GM12878 (cell line): ENCODE measurements at regions not wholly inside any gene's neighbourhood (a gene's known extent, or its start where the extent isn't known, plus 50 kb on each side); places are given as distances from the start of the nearest gene placed in this dataset.
A peak's percentile ranks its signal among the peaks of the same experiment; 100 is the strongest.

ENCODE experiments used
- CEBPB ChIP-seq, 2 experiments: fragments of 150-350 bp in 1 of 2; IDR thresholded peaks; 2 replicates each; pipeline ENCODE4 v1.6.1; 2012 to 2014; ENCODE audit warnings: low read depth in 2 of 2, low read length in 2 of 2, borderline replicate concordance in 1 of 2, inconsistent platforms in 1 of 2
- IRF4 ChIP-seq: IDR thresholded peaks from 2 replicates; pipeline ENCODE4 v1.6.1; 2011; ENCODE audit warnings: low read depth, low read length
- NR2F1 ChIP-seq: fragments of 450-650 bp; conservative IDR thresholded peaks from 2 replicates; pipeline ENCODE4 v1.6.1; 2017; ENCODE audit warnings: mild to moderate bottlenecking
- POU2F2 ChIP-seq: IDR thresholded peaks from 3 replicates; pipeline ENCODE4 v1.6.1; 2011; ENCODE audit warnings: low read depth, mild to moderate bottlenecking, low read length, borderline replicate concordance
- RELA ChIP-seq: fragments of 450-650 bp; IDR thresholded peaks from 2 replicates; pipeline ENCODE4 v1.8.0; 2014; ENCODE audit warnings: borderline replicate concordance; ENCODE audit not compliant: partially characterized antibody
- SP1 ChIP-seq: IDR thresholded peaks from one replicate; pipeline ENCODE4 v1.6.1; 2011; ENCODE audit warnings: low read depth, low read length
- TBL1XR1 ChIP-seq: IDR thresholded peaks from 2 replicates; pipeline ENCODE4 v1.6.1; 2012; ENCODE audit warnings: low read depth, low read length, improper control_type of control experiment
- TF ChIP-seq, protein P1 (sequence below): fragments of 450-650 bp; formaldehyde crosslinking; IDR thresholded peaks from 2 replicates; pipeline ENCODE4 v1.4.0; 2020; ENCODE audit warnings: mild to moderate bottlenecking, moderate library complexity

DNA sequence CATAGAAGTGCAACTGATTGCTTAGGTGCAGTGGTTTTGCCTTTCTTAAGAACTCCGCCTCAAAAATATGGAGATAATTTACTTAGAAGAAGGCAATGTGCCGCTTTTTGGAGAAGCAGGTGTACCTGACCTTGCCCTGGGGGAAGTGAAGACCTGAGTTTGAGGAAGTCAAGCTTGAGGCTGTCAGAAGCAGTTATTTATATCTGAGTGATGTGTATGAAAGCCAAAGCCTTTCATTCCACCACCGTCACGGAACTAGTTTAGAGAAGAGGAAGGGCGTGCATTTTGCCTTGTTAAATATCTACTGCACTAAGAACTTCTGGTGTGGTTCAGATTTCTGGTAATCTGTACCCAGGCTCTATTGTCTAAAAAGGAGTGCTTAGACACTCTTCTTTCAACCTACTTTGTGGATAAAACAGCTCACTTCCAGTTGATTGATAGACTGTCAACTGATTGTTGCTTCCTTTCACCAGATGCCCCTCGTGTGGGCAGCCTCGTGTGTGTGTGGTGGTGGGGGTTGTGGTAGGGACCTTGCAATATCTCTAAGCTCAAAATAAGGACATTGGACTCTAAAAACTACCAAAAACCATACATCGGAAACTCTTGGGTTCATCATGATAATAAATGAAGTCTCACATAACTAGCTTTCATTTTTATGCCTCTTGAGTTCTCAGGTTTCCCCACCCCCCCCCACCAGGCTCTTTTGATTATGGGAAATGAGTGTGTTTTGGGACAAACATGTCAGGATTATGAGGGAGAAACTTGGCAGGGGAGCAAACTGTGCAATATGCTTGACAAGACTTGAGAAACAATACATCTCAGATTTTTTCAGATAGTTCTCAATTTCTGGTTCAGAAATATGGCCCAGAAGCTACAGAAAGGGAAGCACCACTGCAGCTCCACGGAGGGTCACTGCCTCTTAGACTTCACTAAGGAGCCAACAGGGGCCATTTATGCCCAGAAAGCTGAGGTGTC, 78.6 kb downstream of the ARF6 start (continued):
- no peak for TF ChIP-seq RELA
- peak; percentile 27; the same call in 1 of the 3 replicates for TF ChIP-seq POU2F2
- TF ChIP-seq TBL1XR1: peak; percentile 76
- no peak for TF ChIP-seq SP1
- no peak for TF ChIP-seq IRF4
- no peak for TF ChIP-seq CEBPB (IDR thresholded peaks at IDR 0.05; ENCODE audit: borderline replicate concordance in 1 of 2, low read depth in 2 of 2, low read length in 2 of 2)
- peak; percentile 48; the same call in 1 of the 2 replicates for TF ChIP-seq NR2F1
- TF ChIP-seq, protein P1, sequence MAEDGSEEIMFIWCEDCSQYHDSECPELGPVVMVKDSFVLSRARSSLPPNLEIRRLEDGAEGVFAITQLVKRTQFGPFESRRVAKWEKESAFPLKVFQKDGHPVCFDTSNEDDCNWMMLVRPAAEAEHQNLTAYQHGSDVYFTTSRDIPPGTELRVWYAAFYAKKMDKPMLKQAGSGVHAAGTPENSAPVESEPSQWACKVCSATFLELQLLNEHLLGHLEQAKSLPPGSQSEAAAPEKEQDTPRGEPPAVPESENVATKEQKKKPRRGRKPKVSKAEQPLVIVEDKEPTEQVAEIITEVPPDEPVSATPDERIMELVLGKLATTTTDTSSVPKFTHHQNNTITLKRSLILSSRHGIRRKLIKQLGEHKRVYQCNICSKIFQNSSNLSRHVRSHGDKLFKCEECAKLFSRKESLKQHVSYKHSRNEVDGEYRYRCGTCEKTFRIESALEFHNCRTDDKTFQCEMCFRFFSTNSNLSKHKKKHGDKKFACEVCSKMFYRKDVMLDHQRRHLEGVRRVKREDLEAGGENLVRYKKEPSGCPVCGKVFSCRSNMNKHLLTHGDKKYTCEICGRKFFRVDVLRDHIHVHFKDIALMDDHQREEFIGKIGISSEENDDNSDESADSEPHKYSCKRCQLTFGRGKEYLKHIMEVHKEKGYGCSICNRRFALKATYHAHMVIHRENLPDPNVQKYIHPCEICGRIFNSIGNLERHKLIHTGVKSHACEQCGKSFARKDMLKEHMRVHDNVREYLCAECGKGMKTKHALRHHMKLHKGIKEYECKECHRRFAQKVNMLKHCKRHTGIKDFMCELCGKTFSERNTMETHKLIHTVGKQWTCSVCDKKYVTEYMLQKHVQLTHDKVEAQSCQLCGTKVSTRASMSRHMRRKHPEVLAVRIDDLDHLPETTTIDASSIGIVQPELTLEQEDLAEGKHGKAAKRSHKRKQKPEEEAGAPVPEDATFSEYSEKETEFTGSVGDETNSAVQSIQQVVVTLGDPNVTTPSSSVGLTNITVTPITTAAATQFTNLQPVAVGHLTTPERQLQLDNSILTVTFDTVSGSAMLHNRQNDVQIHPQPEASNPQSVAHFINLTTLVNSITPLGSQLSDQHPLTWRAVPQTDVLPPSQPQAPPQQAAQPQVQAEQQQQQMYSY (CRISPR knock-in tag): no peak
